HG03045 (cell line): ENCODE measurements at regions not wholly inside any gene's neighbourhood (a gene's known extent, or its start where the extent isn't known, plus 50 kb on each side); places are given as distances from the start of the nearest gene placed in this dataset.
"Not testable (repeated sequence)": the region's sequence is repeated elsewhere in the genome, so short reads cannot be mapped to it uniquely, and the experiment has no call there.

Experiments
- ATAC-seq: cut with Tn5 transposase; IDR thresholded peaks from one replicate; pipeline ENCODE4 v1.9.1; 2021; ENCODE audit warnings: mild to moderate bottlenecking, moderate library complexity; ENCODE audit not compliant: unreplicated experiment

- ATAC-seq, result no peak
These were observed 134.9 kb upstream of the ANK3 start for GRCh38 chr10:60524541-60524940.

- ATAC-seq, result not testable (repeated sequence)
These were observed 133.7 kb upstream of the ANK3 start for GRCh38 chr10:60523371-60523770.

- no peak for ATAC-seq
These were observed 132.9 kb upstream of the ANK3 start for GRCh38 chr10:60522617-60523016.

DNA sequence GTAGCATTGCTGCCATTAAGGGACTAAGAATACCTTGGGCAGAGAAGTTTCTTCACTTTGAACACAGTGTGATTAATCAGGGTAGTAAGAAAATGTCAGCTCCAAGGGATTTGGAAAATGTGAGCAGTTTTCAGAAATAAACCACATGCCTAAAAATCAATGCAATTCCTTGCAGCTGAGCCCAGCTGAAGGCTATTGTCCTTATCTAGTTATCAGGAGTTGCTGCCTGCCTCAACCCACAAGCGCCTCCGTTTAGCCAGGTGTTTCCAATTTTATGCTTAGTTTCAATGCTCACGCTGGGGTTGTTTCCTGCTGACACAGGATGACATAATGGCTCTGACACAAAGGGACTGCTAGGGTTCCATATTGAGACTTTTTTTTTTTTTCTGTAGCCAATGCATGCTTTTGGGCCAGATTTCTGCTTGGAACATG, 132.3 kb upstream of the ANK3 start:
- ATAC-seq, result no peak

DNA sequence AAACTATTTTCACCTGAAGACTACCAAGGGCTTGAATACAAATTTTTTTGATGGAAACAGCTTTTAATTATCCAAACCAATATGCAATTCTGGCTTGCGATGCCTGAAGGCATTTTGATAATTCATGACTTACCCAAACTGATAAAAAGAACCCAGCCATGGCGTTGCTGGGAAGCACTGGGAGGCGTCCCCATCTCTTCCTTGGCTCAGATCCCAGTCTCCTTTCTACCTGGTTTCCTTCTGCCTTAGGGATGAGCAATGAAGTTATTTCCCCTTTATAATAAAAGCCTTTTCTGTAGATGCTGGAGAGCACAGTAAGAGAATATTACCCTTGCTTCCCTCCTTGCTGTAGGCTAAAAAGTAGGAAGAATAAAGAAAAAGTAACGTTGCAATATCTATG, 129.1 kb upstream of the ANK3 start:
- ATAC-seq, result no peak

- ATAC-seq, result no peak
These were observed 128.1 kb upstream of the ANK3 start for GRCh38 chr10:60517805-60518204.

- no peak for ATAC-seq
These were observed 123.6 kb upstream of the ANK3 start for GRCh38 chr10:60513281-60513680.

DNA sequence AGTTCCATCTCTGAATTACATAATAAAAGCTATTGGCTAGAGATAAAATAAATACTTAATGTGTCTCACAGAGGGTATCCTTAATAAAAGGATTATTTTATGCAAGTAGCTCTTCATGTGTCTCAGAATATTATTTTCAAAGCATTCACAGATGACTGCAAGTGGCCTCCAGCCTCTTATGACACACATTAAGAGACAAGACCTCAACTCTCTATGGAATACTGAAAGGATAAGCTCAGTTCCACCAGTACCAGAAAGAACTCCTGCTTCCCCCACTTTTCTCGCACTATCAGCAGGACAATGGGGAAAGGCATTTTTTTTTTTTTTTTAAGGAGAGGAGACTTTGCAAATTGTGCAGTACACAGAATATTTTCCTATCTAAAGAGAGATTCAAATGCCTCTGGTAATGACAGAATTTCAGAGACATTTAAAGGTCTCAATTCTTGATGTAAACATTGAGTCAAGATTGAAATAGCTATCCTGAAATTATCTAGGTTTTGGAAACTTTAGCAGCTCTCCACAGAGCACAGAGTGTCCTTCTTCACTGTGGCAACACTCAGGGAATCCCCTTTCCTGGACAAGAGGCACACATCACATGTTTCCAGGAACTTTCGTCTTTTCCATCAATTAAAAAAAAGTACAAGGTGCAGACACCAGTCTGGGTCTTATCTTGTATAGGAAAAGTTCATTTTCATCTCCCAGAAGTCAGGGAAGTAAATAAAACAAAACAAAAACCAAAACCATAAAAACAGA, 122.0 kb upstream of the ANK3 start:
- no peak for ATAC-seq

- no peak for ATAC-seq
These were observed 119.2 kb upstream of the ANK3 start for GRCh38 chr10:60508831-60509230.

GRCh38 chr10:60508037-60508436, 118.4 kb upstream of the ANK3 start:
- no peak for ATAC-seq

- no peak for ATAC-seq
These were observed 112.9 kb upstream of the ANK3 start for GRCh38 chr10:60502621-60503020.

DNA sequence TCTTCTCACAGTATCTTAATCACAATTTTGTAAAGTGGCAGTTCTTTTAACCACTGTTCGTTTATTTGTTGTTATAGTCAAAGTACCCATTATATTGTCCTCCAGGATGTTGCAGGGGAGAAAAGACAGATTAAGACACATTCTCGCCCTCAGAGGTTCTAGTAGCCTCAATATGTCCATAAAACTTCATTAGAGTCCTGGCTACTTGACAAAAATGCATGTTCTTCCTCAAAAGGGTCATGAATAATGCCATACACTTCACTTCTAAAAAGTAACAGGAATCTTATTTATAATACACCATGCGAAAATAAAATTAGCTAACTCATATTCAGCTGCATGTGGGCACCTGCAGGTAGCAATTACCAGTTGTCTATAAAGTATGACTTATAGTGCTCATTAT, 109.3 kb upstream of the ANK3 start:
- ATAC-seq, result no peak

DNA sequence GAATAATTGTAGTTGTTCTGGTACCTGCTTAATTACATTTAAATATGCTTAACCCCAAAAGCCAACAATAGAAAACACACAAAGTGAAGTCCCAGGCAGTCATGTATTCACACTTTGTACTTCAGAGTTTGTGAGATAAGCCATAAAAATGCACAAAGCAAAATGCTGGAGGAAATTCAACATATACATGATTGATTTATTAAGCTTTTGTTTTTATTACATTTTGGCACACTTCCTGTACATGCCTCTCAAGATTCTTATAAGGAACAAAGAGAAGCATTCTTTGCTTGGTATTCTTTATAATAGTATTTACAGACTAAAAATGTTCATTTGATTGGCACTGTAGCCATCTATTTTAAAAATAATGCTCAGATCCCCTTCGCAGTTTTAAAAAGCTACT, 107.7 kb upstream of the ANK3 start:
- ATAC-seq, result no peak

- ATAC-seq, result no peak
These were observed 106.5 kb upstream of the ANK3 start for GRCh38 chr10:60496181-60496580.

DNA sequence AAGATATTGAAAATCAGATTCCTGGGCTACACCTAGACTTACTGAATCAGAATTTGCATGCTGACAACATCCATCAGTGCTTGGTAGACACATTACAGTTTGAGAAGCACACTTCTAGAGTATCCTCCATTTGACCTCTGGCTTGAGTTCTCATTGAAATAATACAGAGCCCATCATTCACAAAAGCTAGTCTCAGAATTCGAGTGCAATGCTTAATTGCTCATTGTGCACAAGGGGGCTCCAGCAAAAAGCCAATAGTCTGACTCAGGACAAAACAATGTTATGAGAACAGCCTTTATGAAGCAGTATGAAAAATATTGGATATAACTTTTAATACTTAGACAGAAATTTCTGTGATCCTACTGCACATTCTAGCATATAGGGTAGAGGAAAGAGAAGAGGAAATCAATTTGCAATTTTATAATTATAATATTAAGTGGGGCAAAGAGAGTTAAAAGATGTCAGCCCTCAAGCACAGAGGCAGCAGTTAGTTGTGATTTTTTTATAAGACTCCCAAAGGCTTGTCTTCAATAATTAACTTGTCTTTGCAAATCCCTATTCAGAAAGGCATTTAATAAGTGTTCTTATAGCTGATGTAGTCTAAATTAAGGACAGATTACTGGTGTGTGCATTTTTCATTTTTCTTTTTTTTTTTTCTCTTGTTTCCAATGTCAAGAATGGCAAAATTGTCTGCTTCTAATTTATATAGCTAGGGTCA, 105.8 kb upstream of the ANK3 start:
- no peak for ATAC-seq

- ATAC-seq, result no peak
These were observed 105.1 kb upstream of the ANK3 start for GRCh38 chr10:60494774-60495173.

GRCh38 chr10:60491162-60491561, 101.5 kb upstream of the ANK3 start:
- ATAC-seq, result no peak

DNA sequence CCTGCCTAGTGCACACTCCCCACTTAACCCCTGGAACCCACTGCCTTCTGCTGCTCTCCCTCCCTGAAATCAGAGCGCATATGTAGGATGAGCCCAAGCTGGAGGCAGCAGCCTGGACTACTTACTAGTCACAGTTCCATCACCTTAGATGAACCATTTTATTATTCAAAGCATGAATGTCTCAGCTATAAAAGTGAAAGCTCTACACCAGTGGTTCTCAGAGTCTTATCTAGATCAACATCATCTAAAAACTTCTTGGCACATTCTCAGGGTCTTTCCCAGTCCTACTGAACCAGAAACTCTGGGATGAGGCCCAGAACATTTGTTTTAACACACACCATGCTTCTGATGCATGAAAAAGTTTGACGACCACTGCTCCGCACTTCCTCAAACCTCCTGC, 100.3 kb upstream of the ANK3 start:
- no peak for ATAC-seq

DNA sequence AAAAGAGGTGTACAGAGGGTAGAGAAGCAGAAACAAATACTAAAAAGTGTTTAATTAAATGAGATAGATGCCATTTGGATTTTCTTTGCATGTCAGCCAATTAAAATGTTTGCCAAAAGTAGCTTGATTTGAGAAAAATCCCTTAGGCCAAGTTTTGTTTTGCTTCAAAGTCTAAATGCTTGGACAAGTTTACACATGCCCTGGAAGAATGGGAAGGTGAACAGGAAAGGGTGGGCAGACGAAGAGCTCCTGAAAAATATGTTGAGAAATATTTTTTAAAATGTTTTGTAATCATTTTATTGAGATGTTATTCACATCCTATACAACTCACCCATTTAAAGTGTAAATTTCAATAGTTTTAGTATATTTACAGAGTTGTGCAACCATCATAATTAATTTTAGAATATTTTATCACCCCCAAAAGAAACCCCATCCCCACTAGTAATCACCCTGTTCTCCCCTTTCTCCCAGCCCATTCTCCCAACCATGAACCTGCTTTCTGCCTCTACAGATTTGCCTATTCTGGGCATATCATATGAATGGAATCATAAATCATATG, 98.5 kb upstream of the ANK3 start:
- ATAC-seq, result no peak

- no peak for ATAC-seq
These were observed 97.9 kb upstream of the ANK3 start for GRCh38 chr10:60487543-60487942.

DNA sequence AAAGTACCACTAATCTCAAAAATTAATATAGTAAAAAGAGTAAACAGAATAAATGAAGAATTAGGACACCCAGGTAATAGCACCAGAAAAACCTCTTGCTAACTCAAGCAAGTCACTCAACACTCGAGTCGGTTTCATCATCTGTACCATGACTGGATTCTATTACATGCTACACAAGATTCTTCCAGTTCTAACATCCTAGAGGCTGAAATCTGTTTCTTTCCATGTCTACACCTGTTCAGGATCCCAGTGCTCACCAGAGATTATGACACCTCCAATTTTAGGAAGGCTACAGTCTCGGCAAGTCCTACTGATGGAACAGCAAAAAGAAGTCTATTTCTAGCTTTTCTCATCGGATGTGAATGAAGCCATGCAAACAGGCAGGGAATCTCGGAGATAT, 95.3 kb upstream of the ANK3 start:
- ATAC-seq, result no peak

- no peak for ATAC-seq
These were observed 91.3 kb upstream of the ANK3 start for GRCh38 chr10:60480865-60481563.
